Liver (tissue), 7 donors: ENCODE measurements at regions not wholly inside any gene's neighbourhood (a gene's known extent, or its start where the extent isn't known, plus 50 kb on each side); places are given as distances from the start of the nearest gene placed in this dataset.
"Not testable (repeated sequence)": the region's sequence is repeated elsewhere in the genome, so short reads cannot be mapped to it uniquely, and the experiment has no call there.

ENCODE experiments used
- DNase-seq: peaks from one replicate; pipeline ENCODE4 v3.0.0-alpha.2; 2017; ENCODE audit warnings: low spot score
- H3K27ac ChIP-seq, 2 donors: one replicate each; pipeline ENCODE4 v1.7.0; 2013; ENCODE audit warnings: inconsistent platforms in 2 of 2, low read length in 2 of 2, control low read depth in 1 of 2, low read depth in 1 of 2, mild to moderate bottlenecking in 1 of 2
- H3K27me3 ChIP-seq, 4 donors: one replicate each; pipeline versions ENCODE4 v1.6.1 to v1.7.0; 2013; ENCODE audit warnings: low read length in 3 of 4, inconsistent platforms in 1 of 4, mild to moderate bottlenecking in 1 of 4, moderate library complexity in 1 of 4; ENCODE audit not compliant: control insufficient read depth in 4 of 4, insufficient read depth in 4 of 4
- H3K36me3 ChIP-seq, 4 donors: one replicate each; pipeline versions ENCODE4 v1.6.1 to v1.7.0; 2013; ENCODE audit warnings: low read length in 3 of 4, mild to moderate bottlenecking in 3 of 4, low read depth in 1 of 4, moderate library complexity in 1 of 4; ENCODE audit not compliant: control insufficient read depth in 4 of 4, insufficient read depth in 3 of 4
- H3K4me1 ChIP-seq, 4 donors: one replicate each; pipeline versions ENCODE4 v1.6.1 to v1.7.0; 2013; ENCODE audit warnings: low read length in 3 of 4, mild to moderate bottlenecking in 3 of 4, moderate library complexity in 1 of 4; ENCODE audit not compliant: control insufficient read depth in 4 of 4, insufficient read depth in 4 of 4
- H3K4me3 ChIP-seq, 3 donors: one replicate each; pipeline versions ENCODE4 v1.6.1 to v1.7.0; 2013; ENCODE audit warnings: low read length in 3 of 3, control low read depth in 1 of 3, low read depth in 1 of 3, mild to moderate bottlenecking in 1 of 3
- H3K9ac ChIP-seq, 2 donors: one replicate each; pipeline ENCODE4 v1.7.0; 2013; ENCODE audit warnings: low read length in 2 of 2, mild to moderate bottlenecking in 2 of 2, moderate library complexity in 2 of 2, control low read depth in 1 of 2, low read depth in 1 of 2
- H3K9me3 ChIP-seq, 4 donors: one replicate each; pipeline versions ENCODE4 v1.6.1 to v1.7.0; 2013; ENCODE audit warnings: low read length in 3 of 4; ENCODE audit not compliant: control insufficient read depth in 4 of 4
- ATF3 ChIP-seq: IDR thresholded peaks from 2 replicates; pipeline ENCODE4 v1.6.1; 2016; ENCODE audit warnings: antibody characterized with exemption
- EGR1 ChIP-seq, 2 donors: IDR thresholded peaks; 2 replicates each; pipeline ENCODE4 v1.6.1; 2016 to 2018; ENCODE audit warnings: antibody characterized with exemption in 2 of 2, low read depth in 2 of 2
- FOXA1 ChIP-seq: IDR thresholded peaks from 2 replicates; pipeline ENCODE4 v1.6.1; 2016; ENCODE audit warnings: antibody characterized with exemption
- FOXA2 ChIP-seq: IDR thresholded peaks from 2 replicates; pipeline ENCODE4 v1.6.1; 2016; ENCODE audit warnings: antibody characterized with exemption
- HNF4A ChIP-seq, 2 donors: conservative IDR thresholded peaks; 2 replicates each; pipeline ENCODE4 v1.6.1; 2016; ENCODE audit warnings: antibody characterized with exemption in 2 of 2, mild to moderate bottlenecking in 2 of 2
- JUND ChIP-seq, 2 donors: IDR thresholded peaks; 2 replicates each; pipeline ENCODE4 v1.6.1; 2016; ENCODE audit warnings: antibody characterized with exemption in 2 of 2
- NR2F2 ChIP-seq: IDR thresholded peaks from 2 replicates; pipeline ENCODE4 v1.6.1; 2016; ENCODE audit warnings: antibody characterized with exemption
- RAD21 ChIP-seq, 2 donors: IDR thresholded peaks; 2 replicates each; pipeline ENCODE4 v1.6.1; 2016; ENCODE audit warnings: antibody characterized with exemption in 2 of 2, mild to moderate bottlenecking in 2 of 2
- REST ChIP-seq: IDR thresholded peaks from 2 replicates; pipeline ENCODE4 v1.6.1; 2016; ENCODE audit warnings: antibody characterized with exemption, mild to moderate bottlenecking
- RXRA ChIP-seq, 2 donors: IDR thresholded peaks; 2 replicates each; pipeline ENCODE4 v1.6.1; 2017 to 2018; ENCODE audit warnings: antibody characterized with exemption in 2 of 2, mild to moderate bottlenecking in 1 of 2
- SP1 ChIP-seq: IDR thresholded peaks from 2 replicates; pipeline ENCODE4 v1.6.1; 2018; ENCODE audit warnings: antibody characterized with exemption, mild to moderate bottlenecking
- TAF1 ChIP-seq: conservative IDR thresholded peaks from 2 replicates; pipeline ENCODE4 v1.6.1; 2016; ENCODE audit warnings: antibody characterized with exemption, mild to moderate bottlenecking
- YY1 ChIP-seq: IDR thresholded peaks from 2 replicates; pipeline ENCODE4 v1.6.1; 2016; ENCODE audit warnings: antibody characterized with exemption, mild to moderate bottlenecking
- whole genome bisulfite sequencing: extraction: QIAGEN DNeasy Blood & Tissue Kit; methylation state at CpG from one replicate; pipeline ENCODE4 v1.1.7; 2013; 5-methylcytosine and 5-hydroxymethylcytosine counted together
- TF ChIP-seq, protein P1 (sequence below): IDR thresholded peaks from 2 replicates; pipeline ENCODE4 v1.6.1; 2016; ENCODE audit warnings: antibody characterized with exemption
- donor health status: healthy.
- donor health status: healthy.
- donor health status: healthy.
- donor health status: healthy.

GRCh38 chr10:37067576-37067975 is 57.8 kb upstream of the ANKRD30A start:
- no peak overlapping the region for H3K27ac ChIP-seq
- no peak overlapping the region for H3K4me3 ChIP-seq
- no peaks in the 10 kb centered on the region for H3K36me3 ChIP-seq
- no peak for TF ChIP-seq FOXA2
- TF ChIP-seq FOXA1 = no peak
- TF ChIP-seq YY1 = no peak
- no peak for TF ChIP-seq TAF1
- no peak for TF ChIP-seq ATF3
- no peak for TF ChIP-seq HNF4A (conservative IDR thresholded peaks at IDR 0.05)
- TF ChIP-seq RAD21 (IDR thresholded peaks at IDR 0.05) = no peak
- TF ChIP-seq, protein P1, sequence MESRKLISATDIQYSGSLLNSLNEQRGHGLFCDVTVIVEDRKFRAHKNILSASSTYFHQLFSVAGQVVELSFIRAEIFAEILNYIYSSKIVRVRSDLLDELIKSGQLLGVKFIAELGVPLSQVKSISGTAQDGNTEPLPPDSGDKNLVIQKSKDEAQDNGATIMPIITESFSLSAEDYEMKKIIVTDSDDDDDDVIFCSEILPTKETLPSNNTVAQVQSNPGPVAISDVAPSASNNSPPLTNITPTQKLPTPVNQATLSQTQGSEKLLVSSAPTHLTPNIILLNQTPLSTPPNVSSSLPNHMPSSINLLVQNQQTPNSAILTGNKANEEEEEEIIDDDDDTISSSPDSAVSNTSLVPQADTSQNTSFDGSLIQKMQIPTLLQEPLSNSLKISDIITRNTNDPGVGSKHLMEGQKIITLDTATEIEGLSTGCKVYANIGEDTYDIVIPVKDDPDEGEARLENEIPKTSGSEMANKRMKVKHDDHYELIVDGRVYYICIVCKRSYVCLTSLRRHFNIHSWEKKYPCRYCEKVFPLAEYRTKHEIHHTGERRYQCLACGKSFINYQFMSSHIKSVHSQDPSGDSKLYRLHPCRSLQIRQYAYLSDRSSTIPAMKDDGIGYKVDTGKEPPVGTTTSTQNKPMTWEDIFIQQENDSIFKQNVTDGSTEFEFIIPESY = no peak
- no peak for TF ChIP-seq SP1
- TF ChIP-seq JUND (IDR thresholded peaks at IDR 0.05) = no peak
- TF ChIP-seq NR2F2 = no peak
- no peak for TF ChIP-seq REST
- TF ChIP-seq RXRA (IDR thresholded peaks at IDR 0.05) = no peak
- DNase-seq = no peak
- WGBS = 84% methylated on average over 7 of the region's 7 CpGs
- H3K9me3 ChIP-seq = peaks cover 0 to 2% (median under 1%) of the 10 kb centered on the region in 4 donors
- no peaks in the 10 kb centered on the region for H3K4me1 ChIP-seq
- H3K9ac ChIP-seq = no peak overlapping the region
- H3K27me3 ChIP-seq = no peaks in the 10 kb centered on the region

DNA sequence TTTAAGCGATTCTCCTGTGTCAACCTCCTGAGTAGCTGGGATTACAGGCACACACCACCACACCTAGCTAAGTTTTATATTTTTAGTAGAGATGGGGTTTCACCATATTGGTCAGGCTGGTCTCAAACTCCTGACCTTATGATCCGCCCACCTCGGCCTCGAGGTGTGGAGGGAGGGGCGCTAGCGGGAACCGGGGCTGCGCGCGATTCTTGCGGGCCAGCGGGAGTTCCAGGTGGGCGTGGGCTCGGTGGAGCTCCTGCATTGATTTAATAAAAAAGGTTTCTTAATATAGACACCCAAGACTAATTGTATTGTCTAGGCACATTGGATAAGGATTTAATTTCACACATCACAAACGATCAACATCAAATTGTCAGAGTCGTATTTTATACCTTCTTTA is 63.1 kb upstream of the ANKRD30A start:
- H3K4me3 ChIP-seq, DNase-seq, H3K4me1 ChIP-seq, H3K9me3 ChIP-seq, H3K9ac ChIP-seq, H3K27ac ChIP-seq, H3K36me3 ChIP-seq, H3K27me3 ChIP-seq: not testable (repeated sequence)
- WGBS = 89% methylated on average over 16 of the region's 16 CpGs

DNA sequence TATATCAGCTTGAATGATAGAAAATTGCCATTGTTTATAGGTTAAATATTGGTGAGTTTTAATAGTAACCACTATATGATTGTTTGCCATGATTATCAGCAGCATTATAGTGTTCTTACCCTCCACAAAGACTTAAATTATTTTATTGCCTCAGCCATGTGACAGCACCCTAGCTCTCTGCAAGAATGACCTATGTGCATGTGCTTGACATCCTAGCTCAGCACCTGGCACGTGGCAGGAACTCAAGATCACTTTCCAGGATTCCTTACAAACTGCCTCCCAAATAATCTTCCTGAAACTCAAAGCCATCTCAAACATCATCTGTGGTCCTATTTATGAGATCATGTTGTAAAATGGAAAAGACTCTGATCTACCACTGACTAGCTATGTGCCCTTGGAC is 68.1 kb upstream of the ANKRD30A start:
- H3K9ac ChIP-seq = no peak overlapping the region
- no peak overlapping the region for H3K27ac ChIP-seq
- no peaks in the 10 kb centered on the region for H3K36me3 ChIP-seq
- no peaks in the 10 kb centered on the region for H3K27me3 ChIP-seq
- no peak overlapping the region for H3K4me3 ChIP-seq
- no peak for DNase-seq
- 25% methylated on average over 1 of the region's 1 CpG for WGBS
- TF ChIP-seq ATF3 (no peak), EGR1 (IDR thresholded peaks at IDR 0.05; ENCODE audit: low read depth in 2 of 2) (no peak)
- H3K4me1 ChIP-seq = no peaks in the 10 kb centered on the region
- peaks cover 0 to 4% (median 0%) of the 10 kb centered on the region in 4 donors for H3K9me3 ChIP-seq
